ENCODE measurements at regions not wholly inside any gene's neighbourhood (a gene's known extent, or its start where the extent isn't known, plus 50 kb on each side); places are given as distances from the start of the nearest gene placed in this dataset.

- no peak for TF ChIP-seq ZNF462 (CRISPR knock-in tag; IDR thresholded peaks at IDR 0.05)
- TF ChIP-seq STAT1 (IDR thresholded peaks at IDR 0.05; ENCODE audit: unreplicated experiment) = no peak
- TF ChIP-seq CTCF (conservative IDR thresholded peaks at IDR 0.05; ENCODE audit: low read depth in 2 of 2) = no peak
Observed at GRCh38 chr4:120238277-120238973, 171.8 kb upstream of the MAD2L1 start (continued).

GRCh38 chr4:120236873-120237272 is 170.2 kb upstream of the MAD2L1 start:
- no peaks in the 10 kb centered on the region for H3K36me3 Mint-ChIP-seq (ENCODE audit: low read depth)
- H2AFZ ChIP-seq = 0 out of 2 replicates have a peak overlapping the region, but pooled peaks have one; percentile 6
- H3K36me3 ChIP-seq (ENCODE audit: insufficient read depth) = no peaks in the 10 kb centered on the region
- no peak overlapping the region for H3K4me3 Mint-ChIP-seq
- no peaks in the 10 kb centered on the region for H3K9me2 ChIP-seq (ENCODE audit: insufficient read depth)
- ATAC-seq = no peak
- H3K27me3 Mint-ChIP-seq (ENCODE audit: insufficient read depth, low read depth, poor library complexity) = peaks cover 3% of the 10 kb centered on the region
- no peak overlapping the region for H3K4me2 ChIP-seq
- DNase-seq (ENCODE audit: low spot score) = no peak
- H4K20me1 ChIP-seq (replicated peaks; ENCODE audit: insufficient read depth) = no peaks in the 10 kb centered on the region
- H3K27ac ChIP-seq (ENCODE audit: low read depth) = no peak overlapping the region
- no peaks in the 10 kb centered on the region for H3K79me2 ChIP-seq (replicated peaks; ENCODE audit: insufficient read depth)
- no peaks in the 10 kb centered on the region for H3K4me1 ChIP-seq (ENCODE audit: insufficient read depth)
- no peaks in the 10 kb centered on the region for H3K27me3 ChIP-seq (ENCODE audit: insufficient read depth)
- H3K27ac Mint-ChIP-seq = no peak overlapping the region
- H3K4me1 Mint-ChIP-seq = no peaks in the 10 kb centered on the region
- H3K4me3 ChIP-seq = no peak overlapping the region
- no peaks in the 10 kb centered on the region for H3F3A ChIP-seq (replicated peaks; ENCODE audit: low read depth)
- no peaks in the 10 kb centered on the region; the same call in 2 of the 3 replicates for H3K9me3 Mint-ChIP-seq
- TF ChIP-seq NANOG (IDR thresholded peaks at IDR 0.05; ENCODE audit: borderline replicate concordance) (no peak), STAT1 (IDR thresholded peaks at IDR 0.05; ENCODE audit: unreplicated experiment) (no peak), ZNF462 (CRISPR knock-in tag; IDR thresholded peaks at IDR 0.05) (no peak), JUNB (IDR thresholded peaks at IDR 0.05; ENCODE audit: unreplicated experiment) (no peak), ZNF114 (CRISPR knock-in tag; IDR thresholded peaks at IDR 0.05) (no peak)
